ENCODE measurements at regions not wholly inside any gene's neighbourhood (a gene's known extent, or its start where the extent isn't known, plus 50 kb on each side); places are given as distances from the start of the nearest gene placed in this dataset.

DNA sequence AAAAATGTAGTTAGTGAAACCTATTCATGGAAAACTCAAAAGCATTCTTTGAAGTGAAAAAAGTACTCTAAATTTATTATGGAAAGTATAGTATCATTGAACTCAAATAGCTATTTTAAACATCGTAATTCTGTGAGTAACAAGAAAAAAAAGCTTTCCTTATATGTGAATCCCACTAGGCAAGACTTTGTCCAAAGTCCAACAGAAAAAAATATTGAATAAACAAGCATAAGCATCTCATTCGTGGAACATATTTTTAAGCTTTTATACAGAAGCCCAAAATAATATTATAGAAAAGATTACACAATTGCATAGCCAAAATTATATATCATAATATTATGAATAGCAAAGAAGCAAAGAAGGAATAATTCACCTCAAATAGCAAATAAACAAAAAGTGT, 79.4 kb upstream of the IFNE start:
- no peak for DNase-seq (ENCODE audit: low read depth)

- DNase-seq (ENCODE audit: low read depth): no peak
These were observed 82.1 kb upstream of the IFNE start for GRCh38 chr9:21564175-21564574.

- no peak for DNase-seq (ENCODE audit: low read depth)
These were observed 83.0 kb upstream of the IFNE start for GRCh38 chr9:21565155-21565554.

GRCh38 chr9:21567926-21568325, 85.8 kb upstream of the IFNE start:
- DNase-seq (ENCODE audit: low read depth): no peak

DNA sequence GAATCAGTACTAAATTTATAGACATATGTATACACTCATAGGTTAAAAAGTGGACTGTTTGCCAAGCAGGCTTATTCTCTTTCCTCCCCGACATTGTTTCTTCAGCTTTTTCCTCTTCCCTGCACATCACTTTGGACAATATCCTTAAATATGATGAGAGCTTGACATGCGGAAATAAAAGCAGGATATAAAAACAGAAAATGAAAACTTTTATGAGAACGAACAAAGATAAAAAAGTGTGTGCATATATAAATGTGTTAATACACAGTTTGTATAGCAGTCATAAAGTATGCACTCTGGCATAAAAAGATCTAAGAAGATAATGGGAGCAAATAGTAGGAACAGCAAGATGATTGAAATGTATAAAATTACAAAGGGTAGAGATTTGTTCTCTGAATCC, 86.4 kb upstream of the IFNE start:
- no peak for DNase-seq (ENCODE audit: low read depth)

- no peak for DNase-seq (ENCODE audit: low read depth)
These were observed 87.6 kb upstream of the IFNE start for GRCh38 chr9:21569721-21570120.

DNA sequence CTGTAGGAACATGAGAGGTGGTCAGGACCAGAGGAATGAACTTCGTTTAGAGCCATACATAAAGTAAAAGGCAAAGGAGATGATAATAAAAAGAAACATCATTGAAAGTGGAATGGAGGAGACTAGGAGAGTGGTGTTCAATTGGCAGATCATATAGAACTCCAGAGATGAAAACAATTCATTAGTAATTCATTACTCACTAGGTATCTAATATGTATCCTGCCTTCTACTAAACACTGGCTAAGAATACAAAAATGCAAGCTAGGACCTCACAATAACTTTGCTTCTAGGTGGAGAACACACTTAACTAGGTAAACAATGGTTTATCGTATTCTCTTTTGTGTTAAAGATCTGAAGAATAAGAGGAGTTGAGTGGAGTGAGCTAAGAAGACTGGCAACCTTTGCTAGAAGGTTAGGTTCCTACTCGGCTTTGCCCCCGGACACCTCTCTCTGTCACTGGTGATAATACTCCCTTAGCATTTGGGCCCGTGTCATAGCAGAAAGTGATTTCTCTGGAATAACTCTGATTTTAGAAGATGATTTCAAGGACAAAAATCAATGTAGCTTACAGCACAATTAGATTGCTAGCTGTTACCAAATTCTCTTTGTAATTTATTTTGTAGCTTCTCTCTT, 88.6 kb upstream of the IFNE start:
- DNase-seq (ENCODE audit: low read depth): no peak

DNA sequence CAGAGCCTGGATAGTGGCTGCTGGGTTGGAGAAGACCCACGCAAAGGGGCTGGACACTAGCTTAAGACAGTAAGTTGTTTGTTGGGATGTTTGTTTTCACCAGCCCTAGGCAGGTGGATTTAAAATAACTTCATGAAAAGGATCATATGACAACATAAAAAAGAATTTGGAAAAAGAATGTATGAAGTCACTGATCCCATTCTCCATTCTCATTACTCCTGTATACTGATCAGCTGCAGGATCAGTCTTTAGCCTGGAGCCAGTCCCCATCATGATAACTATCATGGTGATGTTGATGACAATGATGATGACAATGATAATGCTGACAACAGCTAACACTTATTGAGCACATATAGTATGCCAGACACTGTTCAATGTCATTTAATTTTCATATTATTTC, 92.1 kb upstream of the IFNE start:
- DNase-seq (ENCODE audit: low read depth): no peak

DNA sequence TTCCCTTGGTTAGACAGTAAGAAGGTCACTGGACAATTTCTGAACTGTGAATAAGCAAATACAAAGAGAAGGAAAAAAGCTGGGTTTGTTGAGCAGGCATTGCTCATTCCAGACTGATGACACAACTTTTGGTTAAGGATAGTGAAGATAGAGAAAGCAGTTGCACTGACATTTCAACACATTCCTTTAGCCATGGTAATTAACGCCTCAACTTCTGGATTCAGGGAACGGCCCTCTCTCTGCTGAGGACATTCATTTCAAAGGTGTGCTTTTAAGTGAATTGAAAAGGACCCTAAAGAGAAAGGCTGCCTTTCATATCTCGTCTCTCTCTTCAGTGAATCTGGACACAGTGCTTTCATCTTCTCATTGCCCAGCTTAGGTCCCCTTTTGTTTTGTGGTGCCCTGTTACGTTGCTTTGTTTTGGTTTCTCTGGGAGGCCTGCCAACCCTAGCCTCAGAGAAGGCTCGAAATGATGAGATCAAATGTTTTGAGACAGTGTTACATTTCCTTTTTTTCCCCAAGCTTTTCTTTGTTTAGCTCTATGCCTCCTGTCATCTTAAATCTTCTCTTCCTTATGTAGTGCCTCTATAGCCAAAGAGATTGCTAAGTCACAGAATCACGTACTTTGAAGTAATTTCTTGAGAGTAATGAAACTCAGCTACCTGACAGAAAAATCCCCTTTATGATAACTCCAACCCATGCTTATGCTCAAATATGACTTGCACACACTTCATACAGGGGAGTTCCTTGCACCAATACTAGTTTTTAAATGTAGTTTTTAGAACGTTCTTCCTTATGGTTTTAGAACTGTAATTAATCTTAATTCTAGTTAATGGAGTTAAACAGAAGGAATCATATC, 94.4 kb upstream of the IFNE start:
- DNase-seq (ENCODE audit: low read depth): peak; percentile 93

DNA sequence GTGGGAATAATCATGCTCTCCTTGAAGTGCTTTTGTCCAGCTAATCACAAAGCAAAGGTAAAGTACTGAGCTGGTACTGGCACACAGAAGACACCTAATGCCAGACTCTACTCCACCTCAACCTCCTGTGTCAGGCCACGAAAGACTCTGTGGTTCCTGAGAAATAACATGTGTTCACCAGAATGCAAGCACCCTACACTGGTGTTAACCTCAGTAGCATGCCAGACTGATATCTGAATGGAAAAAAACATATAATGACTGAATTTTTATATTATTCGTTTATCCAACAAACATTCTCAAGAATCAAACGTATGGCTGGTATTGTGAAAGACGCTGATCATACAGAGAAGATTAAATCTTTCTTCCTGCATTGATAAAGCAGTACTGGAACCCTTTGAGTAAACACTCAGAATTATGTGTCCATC, 97.1 kb upstream of the IFNE start:
- DNase-seq (ENCODE audit: low read depth): peak; percentile 76

DNA sequence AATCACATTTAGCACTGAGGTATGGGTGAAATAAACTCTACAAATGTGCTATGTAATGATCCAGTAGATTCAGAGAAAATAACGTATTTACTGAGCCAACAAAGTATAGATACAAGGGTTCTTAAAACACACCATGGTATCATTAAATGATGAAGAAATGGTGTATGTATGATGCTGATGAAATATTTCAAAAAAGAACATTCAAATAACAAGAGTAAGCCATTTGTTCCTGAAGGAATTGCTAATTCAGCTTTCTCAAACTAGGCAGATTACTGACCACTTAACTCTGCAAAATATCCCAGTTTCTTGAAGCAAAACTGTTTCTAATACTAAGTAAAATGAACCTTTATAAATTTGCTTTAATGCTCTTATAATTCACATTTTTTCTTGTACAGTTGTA, 97.6 kb upstream of the IFNE start:
- DNase-seq (ENCODE audit: low read depth): no peak

- DNase-seq (ENCODE audit: low read depth): no peak
These were observed 98.7 kb upstream of the IFNE start for GRCh38 chr9:21580636-21581378.

- no peak for DNase-seq (ENCODE audit: low read depth)
These were observed 101.7 kb upstream of the IFNE start for GRCh38 chr9:21583628-21584377.

DNA sequence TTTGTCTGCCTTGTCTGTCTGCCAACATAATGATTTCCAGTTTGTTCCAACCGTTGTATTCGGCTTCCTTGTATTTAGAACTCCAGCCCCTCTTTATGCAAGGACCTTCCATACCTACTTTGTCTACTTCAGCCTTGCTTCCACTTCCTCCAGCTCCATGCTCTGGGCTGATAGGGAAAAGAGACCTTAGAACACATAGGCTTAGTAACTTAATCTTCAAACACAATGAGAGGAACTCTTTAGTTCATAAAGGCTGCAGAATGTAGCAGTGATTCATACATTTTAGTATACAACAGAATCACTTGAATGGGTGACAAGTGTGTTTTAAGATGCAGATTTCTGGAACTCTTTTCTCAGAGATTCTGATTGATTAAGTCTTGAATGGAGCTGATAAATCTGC, 102.8 kb upstream of the IFNE start:
- DNase-seq (ENCODE audit: low read depth): no peak

DNA sequence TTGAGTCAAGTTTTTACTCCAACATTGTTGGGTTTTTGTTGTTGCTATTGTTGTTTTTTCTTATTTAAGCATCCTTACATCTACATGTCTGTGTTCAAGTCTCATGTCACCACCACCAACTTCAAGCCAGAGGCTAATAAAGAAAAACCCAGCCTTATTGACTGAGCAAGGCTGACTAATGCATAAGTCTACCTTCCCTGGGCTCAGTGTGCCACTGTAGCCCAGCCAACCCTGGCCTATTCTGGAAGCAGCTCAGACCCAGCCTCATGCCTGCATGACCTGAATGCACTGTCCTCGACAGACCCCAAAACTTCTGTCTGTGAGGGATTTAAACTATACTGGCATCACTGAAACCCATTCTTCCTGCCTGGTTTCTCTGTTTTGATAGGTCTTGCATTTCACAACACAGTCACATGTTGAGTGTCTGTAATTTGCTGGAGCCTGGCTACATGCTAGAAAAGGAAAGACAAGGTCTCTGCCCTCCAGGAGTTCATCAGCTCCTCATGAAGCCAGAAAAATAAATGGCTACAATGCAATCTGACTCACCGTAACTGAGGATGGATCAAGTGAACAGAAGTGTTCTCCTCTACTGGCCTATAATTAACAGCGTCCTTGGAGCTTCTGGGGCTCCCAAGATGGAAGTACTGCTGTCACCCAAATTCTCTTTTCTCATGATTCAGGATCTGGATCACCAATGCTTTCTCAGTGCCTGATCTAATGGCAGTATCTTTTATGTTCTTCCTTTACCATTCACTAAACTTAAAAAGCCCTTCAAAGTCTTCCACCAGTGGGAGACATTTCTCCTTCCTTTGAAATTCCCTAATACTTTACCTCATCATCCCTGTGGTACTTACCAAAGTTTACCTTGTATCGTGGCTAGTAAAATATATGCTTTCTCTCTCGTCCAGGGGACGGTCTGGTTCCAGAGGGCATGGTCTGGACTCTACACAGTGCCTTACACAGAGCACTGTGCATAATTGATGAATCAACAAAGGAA, 103.9 kb upstream of the IFNE start:
- DNase-seq (ENCODE audit: low read depth): no peak

- DNase-seq (ENCODE audit: low read depth): no peak
These were observed 107.4 kb upstream of the IFNE start for GRCh38 chr9:21589344-21590056.

DNA sequence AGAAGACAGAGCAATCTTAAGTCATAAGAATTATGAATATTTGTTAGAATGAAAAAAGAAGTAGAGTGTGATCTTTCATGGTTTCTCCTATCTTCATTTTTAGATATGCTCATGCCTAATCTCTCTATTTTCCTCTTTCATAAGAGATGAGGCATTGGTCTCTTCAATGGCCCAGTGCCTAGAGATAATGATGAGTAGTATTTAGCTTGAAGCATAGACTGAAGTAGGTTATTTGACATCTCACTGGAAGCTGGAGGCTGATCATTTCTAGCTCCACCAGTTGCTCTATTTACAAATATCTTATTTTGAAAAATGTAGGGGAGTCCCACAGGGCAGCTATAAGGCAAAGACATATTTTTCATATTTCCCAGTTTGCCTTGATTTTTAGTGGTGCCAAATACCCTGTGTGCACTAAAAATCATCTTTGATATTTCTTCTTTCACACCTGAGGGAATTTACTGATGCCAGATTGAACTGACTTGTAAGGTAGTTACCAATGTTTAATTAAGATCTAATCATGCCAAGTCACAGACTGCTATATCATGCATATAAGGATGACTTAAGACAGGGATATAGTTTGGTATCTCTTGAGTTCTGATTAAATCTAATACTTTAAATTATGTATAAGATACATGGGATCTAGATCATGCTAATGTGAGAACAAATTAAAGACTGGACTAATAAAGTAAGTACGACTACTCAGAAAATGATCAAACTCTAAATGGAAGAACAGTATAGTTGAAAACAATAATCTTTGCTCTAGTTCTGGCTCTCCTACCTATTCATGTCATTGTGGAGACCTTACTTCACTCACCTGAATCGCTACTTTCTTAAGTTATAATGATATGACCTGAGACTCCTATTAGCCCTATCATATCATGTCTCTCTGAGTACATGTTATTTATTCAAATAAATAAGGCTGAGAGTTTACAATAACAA, 108.2 kb upstream of the IFNE start:
- no peak for DNase-seq (ENCODE audit: low read depth)
